GM18505 (cell line): ENCODE measurements at regions not wholly inside any gene's neighbourhood (a gene's known extent, or its start where the extent isn't known, plus 50 kb on each side); places are given as distances from the start of the nearest gene placed in this dataset.

Experiments used
- ATAC-seq: cut with Tn5 transposase; IDR thresholded peaks from one replicate; pipeline ENCODE4 v1.9.1; 2021; ENCODE audit not compliant: unreplicated experiment
- POLR2A ChIP-seq: IDR thresholded peaks from 4 replicates; pipeline ENCODE4 v1.6.1; 2011; ENCODE audit warnings: borderline replicate concordance; ENCODE audit not compliant: insufficient read depth, insufficient read length; ENCODE audit errors: extremely low read depth

DNA sequence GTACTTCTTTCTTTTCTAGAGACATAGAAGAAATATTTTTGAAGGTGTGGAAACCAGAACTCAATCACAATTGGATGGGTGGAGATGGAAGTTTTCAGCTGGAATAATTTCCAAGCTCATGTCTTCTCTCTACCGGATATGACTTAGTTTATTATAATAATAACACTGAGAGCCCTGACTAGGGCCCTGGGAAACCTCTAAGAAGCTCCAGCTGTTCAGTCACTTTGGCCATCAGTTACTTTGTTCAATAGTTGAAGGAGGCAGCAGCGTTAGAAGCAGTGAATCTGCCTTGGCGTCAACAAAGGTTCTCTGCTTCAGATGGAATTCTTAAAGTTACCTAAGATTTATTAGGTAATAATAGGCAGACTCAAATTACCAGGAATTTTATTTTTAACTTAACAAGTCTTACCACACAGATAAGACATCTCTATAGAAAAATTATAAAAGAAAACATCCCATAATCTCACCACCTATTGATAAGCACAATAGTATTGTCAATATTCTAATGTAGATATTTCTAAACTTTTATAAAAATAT lies 293.8 kb upstream of the CHAC2 start:
- TF ChIP-seq POLR2A, result no peak

GRCh38 chr2:53473236-53473635 lies 294.4 kb upstream of the CHAC2 start:
- TF ChIP-seq POLR2A, result no peak
- ATAC-seq, result no peak

More for the DNA sequence above, 293.8 kb upstream of the CHAC2 start:
- ATAC-seq, result no peak

GRCh38 chr2:53467467-53468180 lies 300.0 kb upstream of the CHAC2 start:
- no peak for ATAC-seq

DNA sequence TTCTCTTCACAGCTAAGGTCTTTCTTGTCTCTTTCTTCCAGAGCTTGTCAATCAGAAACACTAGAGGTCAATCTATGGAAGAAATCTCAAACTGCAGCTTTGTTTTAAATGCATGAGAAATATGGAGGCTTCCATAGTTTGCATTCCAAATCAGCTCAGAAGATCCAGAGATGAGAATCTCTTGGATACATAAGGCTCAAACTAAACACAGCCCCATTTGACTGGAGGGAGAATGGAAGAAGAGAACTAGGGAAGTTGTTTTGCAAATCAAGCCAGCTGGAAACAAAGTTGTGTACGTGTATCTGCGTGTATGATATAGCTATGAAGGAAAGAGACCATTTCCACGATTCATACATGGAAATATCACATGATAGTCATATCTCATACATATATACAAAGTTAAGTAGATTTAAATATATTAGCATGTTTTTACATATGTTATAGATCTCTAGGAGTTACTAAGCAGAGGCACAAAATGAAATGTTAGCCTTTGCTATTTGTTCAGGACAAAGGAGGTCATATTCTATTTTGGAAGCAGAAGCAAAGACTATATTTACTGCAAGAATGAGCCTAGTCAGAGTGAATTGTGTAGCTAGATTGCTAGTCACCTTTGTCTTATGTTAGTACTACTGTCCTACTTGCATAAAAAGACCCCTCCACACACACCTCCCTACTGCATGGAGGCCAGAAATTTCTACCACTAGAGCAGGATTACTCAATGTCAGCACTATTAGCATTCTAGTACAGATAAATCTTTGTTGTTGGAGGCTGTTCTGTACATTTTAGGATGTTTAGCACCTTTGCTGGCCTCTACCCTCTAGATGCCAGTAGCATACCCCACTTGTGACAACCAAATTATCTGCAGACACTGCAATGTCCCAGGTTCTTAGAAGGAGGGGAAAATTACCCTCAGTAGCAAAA lies 303.5 kb upstream of the CHAC2 start:
- no peak for ATAC-seq
- no peak for TF ChIP-seq POLR2A

More at GRCh38 chr2:53467467-53468180, 300.0 kb upstream of the CHAC2 start:
- TF ChIP-seq POLR2A, result no peak

DNA sequence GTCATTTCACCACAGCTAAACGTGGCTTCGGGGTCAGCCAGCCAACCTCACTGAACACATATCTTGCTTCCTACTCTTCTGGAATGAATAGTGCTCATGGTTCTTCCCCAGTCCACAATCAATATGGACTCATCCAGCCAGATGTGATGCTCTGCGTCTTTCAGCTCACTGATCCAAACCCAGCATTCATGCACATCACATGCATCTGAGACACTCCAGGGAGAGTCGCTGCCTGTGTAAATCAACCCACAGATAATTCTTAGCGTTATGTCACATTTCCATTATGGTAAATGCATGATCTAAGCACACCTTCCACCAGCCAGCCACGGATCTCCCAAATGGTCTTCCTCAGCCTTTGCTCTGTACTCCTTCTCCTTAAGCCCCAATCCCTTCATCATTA lies 306.7 kb upstream of the CHAC2 start:
- TF ChIP-seq POLR2A, result no peak

DNA sequence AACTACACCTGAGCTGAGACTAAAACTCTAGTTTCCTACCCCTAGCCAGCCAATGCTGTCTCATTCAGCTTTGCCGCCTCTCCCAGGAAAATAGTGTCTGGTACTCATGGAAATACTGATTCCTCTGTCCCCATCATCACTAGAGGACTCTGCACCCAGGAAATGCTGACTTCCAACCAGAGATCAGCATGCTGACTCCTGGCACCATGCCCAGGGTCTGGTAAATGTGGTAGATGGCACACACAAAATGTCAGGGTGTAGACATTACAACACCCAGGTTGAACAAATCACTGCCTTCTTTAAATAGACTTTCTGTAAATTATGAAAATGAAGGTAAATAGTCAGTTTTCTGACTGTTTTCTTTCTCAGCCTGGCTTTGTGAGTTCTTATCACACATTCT lies 307.3 kb upstream of the CHAC2 start:
- TF ChIP-seq POLR2A, result no peak
- no peak for ATAC-seq

More for the DNA sequence above, 306.7 kb upstream of the CHAC2 start:
- ATAC-seq, result no peak

DNA sequence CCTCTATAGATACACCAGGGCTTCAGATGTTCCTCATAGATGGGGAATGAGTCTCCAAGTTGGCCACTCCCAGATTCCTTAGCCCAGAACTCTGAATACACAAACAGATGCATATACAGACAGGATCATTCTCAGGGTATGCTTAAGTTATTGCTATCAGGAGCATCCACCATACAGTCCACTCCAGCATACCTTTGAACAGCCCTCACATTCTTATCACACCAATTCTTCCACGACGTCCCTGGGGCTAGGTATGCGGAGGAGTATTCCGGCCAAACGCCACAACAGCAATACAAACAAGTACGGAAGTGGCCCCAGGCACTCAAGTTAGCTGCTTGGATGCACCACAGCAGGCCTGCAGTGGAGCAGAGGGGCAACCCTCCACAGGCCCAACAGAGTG lies 312.5 kb upstream of the CHAC2 start:
- ATAC-seq, result no peak
- TF ChIP-seq POLR2A, result no peak

DNA sequence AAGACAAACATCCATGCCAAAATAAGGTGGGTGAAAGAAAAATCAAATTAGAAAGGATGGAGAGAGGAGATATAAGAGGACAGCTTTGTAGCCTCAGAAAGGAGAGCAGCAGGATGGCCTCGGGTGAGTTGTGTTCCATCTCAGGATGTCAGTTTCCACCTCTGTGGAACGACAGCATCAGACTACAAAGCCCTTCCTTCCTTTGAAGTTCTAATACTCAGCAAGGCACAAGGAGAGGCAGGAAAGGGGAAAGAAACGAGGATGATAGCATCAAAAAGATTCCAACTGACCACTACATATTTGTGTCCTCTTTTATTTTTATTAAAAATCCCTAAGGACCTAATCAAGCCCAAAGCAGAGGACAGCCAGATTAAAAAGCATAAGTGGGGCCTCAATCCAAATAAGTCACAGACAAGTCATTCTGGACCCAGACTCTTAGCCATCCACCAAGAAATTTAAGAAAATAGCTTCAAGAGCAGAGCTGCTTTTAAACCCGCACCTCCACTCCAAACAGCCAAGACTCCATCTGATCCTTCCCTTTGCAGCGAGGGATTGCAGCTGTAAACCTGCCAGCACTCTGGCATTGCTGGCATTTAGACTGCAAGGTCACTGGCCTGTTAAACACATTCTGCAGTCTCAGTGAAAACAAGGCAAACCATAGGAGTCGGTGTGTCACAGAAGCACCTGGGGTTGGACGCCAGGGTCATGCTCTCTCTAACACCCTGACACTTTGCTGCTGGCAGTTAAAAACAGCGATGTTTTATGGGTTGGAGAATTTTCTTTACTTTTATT lies 314.5 kb upstream of the CHAC2 start:
- TF ChIP-seq POLR2A, result no peak
- ATAC-seq, result no peak

DNA sequence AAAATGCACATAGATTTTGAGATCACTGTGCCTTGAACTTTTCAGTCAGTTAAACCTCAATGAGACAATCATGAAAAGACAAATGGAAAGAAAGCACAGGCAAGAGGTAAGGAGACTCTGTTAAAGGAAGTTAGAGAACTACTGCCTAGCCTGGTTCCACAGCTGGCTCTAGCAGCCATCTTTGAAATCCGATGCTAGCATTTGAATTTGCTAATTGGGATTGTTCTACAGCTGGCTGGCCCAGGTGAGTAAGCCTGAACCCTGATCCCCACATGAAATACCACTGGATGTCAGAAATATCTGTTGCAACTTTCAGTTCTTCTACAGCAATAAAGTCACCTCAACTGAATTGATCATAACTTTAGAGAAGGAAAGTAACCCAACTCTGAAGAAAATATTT lies 315.2 kb upstream of the CHAC2 start:
- no peak for TF ChIP-seq POLR2A
- no peak for ATAC-seq

- TF ChIP-seq POLR2A, result no peak
- ATAC-seq, result no peak
These were observed 316.7 kb upstream of the CHAC2 start for GRCh38 chr2:53450923-53451322.

GRCh38 chr2:53448591-53448990 lies 319.0 kb upstream of the CHAC2 start:
- TF ChIP-seq POLR2A, result no peak
- no peak for ATAC-seq

DNA sequence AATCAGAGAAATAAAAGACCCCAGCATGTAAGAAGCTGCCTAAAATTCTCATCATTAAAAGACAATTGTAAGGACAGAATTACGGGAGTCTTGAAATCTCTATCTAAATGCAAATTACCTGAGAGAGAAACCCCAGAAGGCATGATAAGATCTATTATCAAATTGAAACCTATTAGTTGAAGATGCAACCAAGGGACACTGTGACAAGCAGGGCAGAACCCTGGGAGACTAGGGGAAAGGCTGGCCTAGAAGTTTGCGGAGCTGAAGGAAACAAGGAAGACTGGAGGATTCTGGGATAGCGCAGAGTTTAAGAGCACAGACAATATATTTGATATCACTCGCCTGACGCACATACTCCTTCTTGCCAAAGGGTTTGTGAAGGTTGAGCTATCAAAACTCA lies 319.5 kb upstream of the CHAC2 start:
- no peak for ATAC-seq

GRCh38 chr2:53445383-53446070 lies 322.1 kb upstream of the CHAC2 start:
- no peak for TF ChIP-seq POLR2A
- no peak for ATAC-seq

More for the DNA sequence above, 319.5 kb upstream of the CHAC2 start:
- no peak for TF ChIP-seq POLR2A

- TF ChIP-seq POLR2A, result no peak
- ATAC-seq, result no peak
These were observed 324.8 kb upstream of the CHAC2 start for GRCh38 chr2:53442783-53443182.
